ENCODE measurements at regions not wholly inside any gene's neighbourhood (a gene's known extent, or its start where the extent isn't known, plus 50 kb on each side); places are given as distances from the start of the nearest gene placed in this dataset.

GRCh38 chr5:98453296-98453695 lies 320.2 kb upstream of the RGMB start:
- no peak for DNase-seq (ENCODE audit: low read depth)

GRCh38 chr5:98454407-98454806 lies 319.1 kb upstream of the RGMB start:
- DNase-seq (ENCODE audit: low read depth): peak; percentile 45

GRCh38 chr5:98454904-98455303 lies 318.6 kb upstream of the RGMB start:
- peak; percentile 95 for DNase-seq (ENCODE audit: low read depth)

GRCh38 chr5:98455665-98456064 lies 317.8 kb upstream of the RGMB start:
- DNase-seq (ENCODE audit: low read depth): peak; percentile 74

- no peak for DNase-seq (ENCODE audit: low read depth)
Measured at GRCh38 chr5:98458004-98458403, 315.5 kb upstream of the RGMB start.

- DNase-seq (ENCODE audit: low read depth): no peak
Measured at GRCh38 chr5:98458726-98459125, 314.7 kb upstream of the RGMB start.

GRCh38 chr5:98460536-98460935 lies 312.9 kb upstream of the RGMB start:
- no peak for DNase-seq (ENCODE audit: low read depth)

- no peak for DNase-seq (ENCODE audit: low read depth)
Measured at GRCh38 chr5:98461485-98461884, 312.0 kb upstream of the RGMB start.

GRCh38 chr5:98463222-98463621 lies 310.2 kb upstream of the RGMB start:
- no peak for DNase-seq (ENCODE audit: low read depth)

- no peak for DNase-seq (ENCODE audit: low read depth)
Measured at GRCh38 chr5:98463676-98464075, 309.8 kb upstream of the RGMB start.

GRCh38 chr5:98464737-98465330 lies 308.6 kb upstream of the RGMB start:
- DNase-seq (ENCODE audit: low read depth): no peak

GRCh38 chr5:98468188-98468869 lies 305.1 kb upstream of the RGMB start:
- DNase-seq (ENCODE audit: low read depth): peak; percentile 87

- no peak for DNase-seq (ENCODE audit: low read depth)
Measured at GRCh38 chr5:98470747-98471146, 302.7 kb upstream of the RGMB start.

- no peak for DNase-seq (ENCODE audit: low read depth)
Measured at GRCh38 chr5:98471458-98471857, 302.0 kb upstream of the RGMB start.

- no peak for DNase-seq (ENCODE audit: low read depth)
Measured at GRCh38 chr5:98474216-98474615, 299.2 kb upstream of the RGMB start.

GRCh38 chr5:98474782-98475181 lies 298.7 kb upstream of the RGMB start:
- no peak for DNase-seq (ENCODE audit: low read depth)

- DNase-seq (ENCODE audit: low read depth): no peak
Measured at GRCh38 chr5:98482321-98483300, 290.9 kb upstream of the RGMB start.

GRCh38 chr5:98483301-98483685 lies 290.2 kb upstream of the RGMB start:
- peak; percentile 71 for DNase-seq (ENCODE audit: low read depth)

GRCh38 chr5:98489021-98489420 lies 284.4 kb upstream of the RGMB start:
- no peak for DNase-seq (ENCODE audit: low read depth)

- DNase-seq (ENCODE audit: low read depth): no peak
Measured at GRCh38 chr5:98490348-98490747, 283.1 kb upstream of the RGMB start.

GRCh38 chr5:98492258-98492657 lies 281.2 kb upstream of the RGMB start:
- no peak for DNase-seq (ENCODE audit: low read depth)

GRCh38 chr5:98497418-98497817 lies 276.0 kb upstream of the RGMB start:
- no peak for DNase-seq (ENCODE audit: low read depth)

GRCh38 chr5:98498028-98498427 lies 275.4 kb upstream of the RGMB start:
- DNase-seq (ENCODE audit: low read depth): no peak
